ENCODE measurements at regions not wholly inside any gene's neighbourhood (a gene's known extent, or its start where the extent isn't known, plus 50 kb on each side); places are given as distances from the start of the nearest gene placed in this dataset.

GRCh38 chr1:83676106-83676505 lies 322.8 kb downstream of the TTLL7 start:
- Histone ChIP-seq H3K27ac (ENCODE audit: insufficient read depth, low read length) (no peak overlapping the region), H3K36me3 (ENCODE audit: control insufficient read depth, insufficient read depth, low read length) (no peaks in the 10 kb centered on the region), H2BK20ac (ENCODE audit: low read depth, low read length) (no peak overlapping the region), H4K91ac (ENCODE audit: insufficient read depth, low read depth, low read length) (no peak overlapping the region), H4K20me1 (ENCODE audit: insufficient read depth, low read length) (no peaks in the 10 kb centered on the region), H3K4ac (ENCODE audit: low read depth, low read length) (no peak overlapping the region), H2AK5ac (ENCODE audit: low read depth, low read length) (no peak overlapping the region), H2BK15ac (ENCODE audit: low read depth, low read length) (no peak overlapping the region), H3K27me3 (ENCODE audit: control insufficient read depth, insufficient read depth, low read length) (no peaks in the 10 kb centered on the region), H4K8ac (ENCODE audit: low read depth in 2 of 2, low read length in 2 of 2) (no peak overlapping the region), H3K23ac (ENCODE audit: low read depth, low read length) (no peak overlapping the region), H2AFZ (replicated peaks; ENCODE audit: low read length, poor library complexity) (no peak overlapping the region), H3K9ac (ENCODE audit: low read depth, low read length) (no peak overlapping the region), H2AK9ac (replicated peaks; ENCODE audit: low read depth, low read length, poor library complexity) (no peak overlapping the region), H2BK120ac (ENCODE audit: low read depth, low read length) (no peak overlapping the region), H3K56ac (ENCODE audit: extremely low read depth, insufficient read depth, low read length) (no peak overlapping the region), H3K18ac (ENCODE audit: low read depth, low read length) (no peak overlapping the region), H3K79me1 (ENCODE audit: low read depth in 1 of 2, low read length in 2 of 2) (no peaks in the 10 kb centered on the region), H3K14ac (replicated peaks; ENCODE audit: low read depth, low read length) (no peak overlapping the region), H3K4me2 (ENCODE audit: low read depth, low read length) (no peak overlapping the region), H3K4me1 (ENCODE audit: control insufficient read depth, insufficient read depth, low read length) (no peaks in the 10 kb centered on the region), H3K4me3 (ENCODE audit: insufficient read depth, low read depth, low read length) (no peak overlapping the region), H2BK5ac (ENCODE audit: low read depth, low read length, poor library complexity, severe bottlenecking) (no peak overlapping the region), H4K5ac (ENCODE audit: low read depth, low read length) (no peak overlapping the region), H3K9me1 (ENCODE audit: insufficient read depth, low read length) (no peaks in the 10 kb centered on the region), H3K9me3 (ENCODE audit: control insufficient read depth, insufficient read depth, low read length) (no peaks in the 10 kb centered on the region)
- TF ChIP-seq RFX5 (IDR thresholded peaks at IDR 0.05; ENCODE audit: low read depth, low read length) (no peak), MAFK (IDR thresholded peaks at IDR 0.05; ENCODE audit: low read depth, low read length) (no peak), POLR2A (IDR thresholded peaks at IDR 0.05; ENCODE audit: low read depth, low read length) (no peak), MAZ (IDR thresholded peaks at IDR 0.05; ENCODE audit: borderline replicate concordance, low read depth, low read length) (no peak), CHD1 (IDR thresholded peaks at IDR 0.05; ENCODE audit: low read depth, low read length) (no peak), NFE2L2 (IDR thresholded peaks at IDR 0.05; ENCODE audit: low read depth, low read length) (no peak), ELK1 (IDR thresholded peaks at IDR 0.05; ENCODE audit: borderline replicate concordance, low read depth, low read length) (no peak), RCOR1 (IDR thresholded peaks at IDR 0.05; ENCODE audit: insufficient replicate concordance, low read length) (no peak), CTCF (conservative IDR thresholded peaks at IDR 0.05; ENCODE audit: low read depth, low read length) (no peak)
- intact Hi-C loops (cut with micrococcal nuclease): no loop called here
- CTCF ChIA-PET: no interaction called here
- dilution Hi-C loops (cut with HindIII; ENCODE audit: low sequenced_read_pairs, unreplicated experiment): no loop called here
- POLR2A ChIA-PET (ENCODE audit: unreplicated experiment): no interaction called here
- no TSS peak for BruUV-seq (replicated peaks)
- no peak for DNase-seq
- in situ Hi-C loops (cut with MboI; ENCODE audit: low sequenced_read_pairs): no loop called here
- ATAC-seq (ENCODE audit: low read depth): no peak
- 40% methylated on average over 1 of the region's 3 CpGs; no CpG with 5 or more reads in 1 of the 2 experiments for WGBS, 2 experiments (ENCODE audit: extremely low coverage in 2 of 2, insufficient read length in 1 of 2)
